ENCODE measurements at regions not wholly inside any gene's neighbourhood (a gene's known extent, or its start where the extent isn't known, plus 50 kb on each side); places are given as distances from the start of the nearest gene placed in this dataset.

DNA sequence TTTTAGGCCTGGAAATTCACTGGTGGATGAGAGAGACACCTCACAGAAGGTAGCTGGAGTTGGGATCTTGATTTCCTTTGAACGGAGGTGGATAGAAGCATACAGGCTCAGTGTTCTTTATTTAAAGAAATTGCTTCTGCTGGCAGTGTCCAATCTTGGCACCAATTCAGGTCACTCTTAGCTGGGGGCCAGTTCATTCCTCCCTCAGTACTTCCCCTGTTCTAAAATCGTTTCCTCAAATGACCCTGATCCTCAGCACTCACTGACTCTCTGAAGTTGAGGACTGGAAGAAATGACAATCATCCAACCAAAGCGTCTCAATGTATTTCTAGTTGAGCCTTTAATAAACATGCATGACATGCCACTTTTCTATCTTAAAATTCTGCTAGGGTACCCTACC, 472.5 kb upstream of the BTBD3 start:
- DNase-seq (ENCODE audit: low read depth in 3 of 3): no peak

DNA sequence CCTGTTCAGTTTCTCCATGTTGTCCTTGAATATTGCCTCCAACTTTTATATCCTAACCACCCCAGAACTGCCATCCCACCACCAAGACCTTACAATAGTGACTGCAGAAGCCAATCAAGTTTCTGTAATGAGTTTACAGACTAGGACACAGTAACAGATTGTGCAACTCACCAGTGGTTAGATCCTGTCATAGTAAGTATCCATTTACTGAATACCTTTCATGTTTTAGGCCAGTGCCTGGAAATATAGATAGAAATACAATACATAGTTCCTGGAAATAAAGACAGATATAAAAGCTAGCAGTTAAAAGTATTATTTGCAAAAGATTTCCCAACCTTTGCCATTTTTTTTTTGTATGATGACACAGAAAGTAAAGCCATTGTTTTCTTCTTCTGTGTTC, 471.8 kb upstream of the BTBD3 start:
- DNase-seq (ENCODE audit: low read depth in 3 of 3): no peak

DNA sequence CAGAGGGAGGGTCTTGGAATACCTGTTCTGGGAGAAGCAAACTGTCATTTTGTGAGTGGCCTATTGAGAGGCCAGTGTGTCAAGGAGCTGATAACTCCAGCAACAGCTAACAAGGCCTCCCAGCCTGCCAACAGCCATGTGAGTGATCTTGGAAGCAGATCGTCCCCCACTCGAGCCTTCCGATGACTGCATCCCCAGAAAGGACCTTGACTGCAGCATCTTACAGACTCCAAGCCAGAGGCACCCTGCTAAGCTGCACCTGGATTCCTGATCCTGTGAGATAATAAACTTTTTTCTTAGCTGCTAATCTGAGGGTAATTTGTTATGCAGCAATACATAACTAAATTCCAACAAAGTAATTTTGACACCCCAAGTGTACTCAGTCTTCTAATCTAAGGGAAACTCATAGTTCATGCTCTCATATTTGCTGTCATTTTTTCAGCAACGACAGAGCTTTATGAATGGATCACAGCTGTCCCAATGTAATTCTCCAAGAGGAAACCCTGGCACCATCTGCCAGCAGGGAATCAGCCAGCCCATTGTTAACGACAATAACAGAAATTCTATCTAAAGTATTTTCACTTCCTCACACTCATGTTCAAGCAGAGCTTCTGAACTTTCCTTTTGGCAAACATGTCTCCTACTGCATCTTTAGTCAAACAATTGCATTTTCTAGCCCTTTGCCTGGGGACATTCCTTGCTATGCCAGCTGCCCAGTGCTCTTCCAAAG, 470.2 kb upstream of the BTBD3 start:
- no peak for DNase-seq (ENCODE audit: low read depth in 3 of 3)

DNA sequence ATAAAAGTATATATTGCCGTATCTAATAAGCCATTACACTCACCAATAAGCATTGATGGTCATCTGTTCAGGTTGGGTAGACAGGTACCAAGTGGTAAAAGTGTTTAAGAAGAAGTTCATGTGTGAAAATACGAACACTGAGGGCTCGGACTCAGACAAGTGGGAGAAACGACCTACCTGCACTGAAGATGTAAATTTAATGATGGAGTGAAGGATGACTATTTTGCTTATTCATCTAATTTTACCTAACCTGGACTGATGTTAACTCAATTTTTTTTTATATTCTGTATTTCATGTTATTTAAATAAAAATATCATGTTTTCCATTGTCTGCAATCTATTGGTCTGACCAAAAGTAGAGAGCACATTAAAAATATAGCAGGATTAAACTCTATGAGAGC, 469.1 kb upstream of the BTBD3 start:
- DNase-seq (ENCODE audit: low read depth in 3 of 3): no peak

DNA sequence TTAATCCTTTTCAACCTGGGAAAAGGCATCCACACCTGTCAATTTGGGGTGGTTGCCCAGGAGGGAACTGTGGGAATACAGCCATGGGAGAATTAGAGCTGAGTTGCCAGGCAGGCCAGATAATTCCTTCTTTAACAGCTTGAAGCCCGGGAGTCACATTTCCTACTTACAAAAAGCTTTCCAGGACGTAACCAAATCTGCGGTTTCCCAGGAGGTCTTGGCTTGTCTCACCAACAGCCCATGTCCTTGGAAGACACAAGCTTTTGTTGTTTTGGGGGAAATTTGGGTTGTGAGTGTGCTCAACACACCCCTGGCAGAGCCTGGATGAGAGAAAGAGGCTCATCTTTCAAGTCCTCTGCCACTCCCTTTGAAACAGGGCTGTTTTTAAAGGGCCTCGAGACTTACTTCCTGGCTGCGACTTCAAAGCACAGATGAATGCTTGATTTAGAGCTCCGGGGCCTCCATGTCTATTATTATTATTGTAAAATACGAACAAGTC, 465.9 kb upstream of the BTBD3 start:
- DNase-seq (ENCODE audit: low read depth in 3 of 3): no peak

DNA sequence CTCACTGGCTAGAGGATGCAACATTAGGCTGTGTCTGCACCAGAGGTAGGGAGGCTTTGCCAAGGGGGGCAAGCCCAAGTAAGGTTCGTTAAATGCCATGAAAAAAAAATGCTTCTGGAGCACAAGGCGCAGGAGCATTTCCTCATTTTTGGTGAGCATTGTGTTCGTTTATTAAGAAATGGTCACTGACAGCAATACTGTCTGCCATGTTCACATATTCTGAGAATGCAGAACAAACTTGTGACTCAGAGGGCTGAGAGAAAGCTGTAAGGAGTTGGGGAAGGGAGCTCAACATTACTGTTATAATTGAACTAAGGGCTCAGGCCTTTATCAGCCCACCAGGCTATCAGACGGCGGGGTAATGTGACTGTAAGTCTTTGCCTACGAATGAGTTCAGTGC, 465.4 kb upstream of the BTBD3 start:
- no peak for DNase-seq (ENCODE audit: low read depth in 3 of 3)

DNA sequence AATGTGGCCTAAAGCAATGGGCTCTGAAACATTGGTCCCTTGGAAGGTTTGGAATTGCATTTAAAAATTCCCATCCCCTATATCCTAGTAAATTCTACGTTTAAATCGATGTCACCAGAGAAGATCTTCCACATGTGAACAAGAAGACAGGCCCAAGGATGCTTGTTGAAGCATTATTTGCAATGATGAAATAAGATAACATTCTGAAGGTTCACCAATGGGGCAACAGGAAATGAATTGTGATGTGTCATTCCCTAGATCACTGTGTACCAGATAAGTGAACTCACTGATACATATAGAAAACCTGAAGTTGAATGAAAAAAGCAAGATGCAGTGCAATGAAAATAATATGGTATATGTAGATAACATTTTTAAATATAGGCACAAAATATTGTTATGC, 464.3 kb upstream of the BTBD3 start:
- no peak for DNase-seq (ENCODE audit: low read depth in 3 of 3)

DNA sequence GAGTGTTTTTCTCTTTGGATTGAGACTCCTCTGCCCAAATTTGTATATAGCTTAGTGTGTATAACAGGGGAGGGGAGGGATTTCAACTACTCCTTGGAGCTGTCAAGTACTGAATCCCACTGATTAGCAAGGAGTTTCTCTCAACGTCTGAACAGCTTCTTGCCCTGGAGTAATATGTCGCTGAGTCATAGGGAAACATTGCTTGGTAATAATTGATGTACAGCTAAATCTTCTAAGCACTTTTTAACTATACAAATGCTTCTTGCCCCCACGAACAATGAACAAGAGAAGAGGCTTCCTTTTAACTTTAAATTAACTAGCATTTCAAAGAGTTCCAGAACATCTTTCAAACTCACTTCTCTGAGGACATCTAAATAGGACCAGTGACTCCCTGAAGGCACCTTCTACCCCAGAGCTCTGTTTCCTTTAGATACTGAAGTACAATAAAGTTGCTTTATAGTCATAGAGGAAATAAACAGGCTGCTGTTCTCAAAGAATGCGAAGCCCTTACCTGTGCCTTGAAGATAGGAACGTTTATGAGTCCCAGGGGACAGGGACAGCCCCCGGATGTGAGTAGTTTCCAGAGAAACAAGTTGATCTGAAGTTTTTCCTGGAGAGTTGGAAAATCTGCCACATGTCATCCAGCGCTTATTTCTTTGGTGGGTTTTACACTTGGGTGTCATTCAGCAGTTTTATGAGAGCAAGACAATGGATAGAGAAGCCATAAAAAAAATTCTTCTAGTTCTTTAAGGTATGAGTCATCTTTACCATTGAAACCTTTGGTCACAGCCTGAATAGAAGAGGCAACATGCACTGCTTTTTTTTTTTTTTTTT, 462.5 kb upstream of the BTBD3 start:
- no peak for DNase-seq (ENCODE audit: low read depth in 3 of 3)

DNA sequence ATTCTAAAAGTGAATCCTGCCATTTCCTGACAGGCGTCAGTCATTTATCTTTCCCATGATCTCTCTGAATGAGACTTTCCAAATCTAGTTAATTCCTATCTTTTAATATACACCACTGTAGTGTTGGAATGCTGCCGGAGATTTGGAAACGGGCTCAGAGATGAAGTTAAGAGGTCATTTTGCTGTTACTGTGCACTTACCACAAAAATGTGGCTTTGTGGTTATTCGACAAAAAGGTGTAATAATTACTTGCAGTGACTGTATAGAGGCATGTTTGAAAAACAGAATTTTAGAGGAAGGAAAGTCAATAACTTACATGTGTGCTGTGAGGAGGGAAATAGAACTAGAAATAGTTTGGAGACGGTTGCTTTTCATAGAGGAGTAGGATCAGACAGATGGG, 460.2 kb upstream of the BTBD3 start:
- no peak for DNase-seq (ENCODE audit: low read depth in 3 of 3)

DNA sequence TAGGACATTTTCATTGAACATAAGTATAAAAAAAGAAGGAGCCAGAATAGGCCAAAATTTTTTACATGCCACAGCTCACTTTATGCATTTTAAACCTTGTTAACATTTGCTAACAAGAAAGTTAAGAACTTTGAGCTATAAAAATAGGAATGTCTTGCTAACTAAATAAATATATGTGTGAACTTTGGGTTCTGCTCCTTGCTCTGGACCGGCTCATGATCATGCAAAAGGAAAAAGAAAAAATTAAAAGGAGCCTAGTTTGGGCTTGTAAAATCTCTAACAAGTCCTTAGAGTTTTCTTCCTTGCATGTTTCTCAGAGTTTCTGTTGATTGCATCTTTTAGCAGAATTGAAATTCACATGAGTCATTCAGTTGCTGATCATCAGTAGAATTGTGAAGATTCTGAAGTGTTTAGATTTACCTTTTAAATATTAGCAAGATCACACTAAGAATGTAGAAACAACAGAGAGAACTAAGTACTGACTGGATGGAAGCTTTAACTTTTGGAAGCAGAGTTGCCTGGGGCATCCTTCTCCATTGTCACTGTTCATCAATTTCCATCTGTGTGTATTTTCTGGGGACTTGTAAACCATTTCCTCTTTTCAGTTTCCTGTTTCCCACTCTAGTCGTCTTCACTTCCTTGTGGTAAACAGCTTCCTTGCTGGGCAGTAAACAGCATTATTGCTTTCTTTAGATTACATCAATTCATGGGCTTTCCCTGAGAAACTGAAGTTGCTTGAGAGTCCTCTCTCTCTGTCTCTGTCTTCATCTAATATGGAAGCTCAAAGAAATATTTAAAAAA, 458.4 kb upstream of the BTBD3 start:
- no peak for DNase-seq (ENCODE audit: low read depth in 3 of 3)

DNA sequence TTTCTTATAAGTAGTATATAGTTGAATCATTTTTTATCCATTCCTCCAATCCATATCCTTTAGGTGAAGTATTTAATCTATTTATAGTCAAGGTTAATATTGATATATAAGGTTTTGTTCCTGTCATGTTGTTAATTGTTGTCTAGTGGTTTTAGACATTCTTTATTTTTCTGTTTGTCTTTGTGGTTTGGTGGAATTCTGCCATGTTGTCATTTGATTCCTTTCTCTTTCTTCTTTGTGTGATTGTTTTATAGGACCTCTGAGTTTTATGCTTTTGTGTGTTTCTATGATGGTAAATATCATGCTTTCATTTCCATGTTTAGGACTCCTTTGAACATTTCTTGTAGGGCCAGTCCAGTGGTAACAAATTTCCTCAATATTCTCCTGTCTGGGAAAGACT, 450.3 kb upstream of the BTBD3 start:
- no peak for DNase-seq (ENCODE audit: low read depth in 3 of 3)

DNA sequence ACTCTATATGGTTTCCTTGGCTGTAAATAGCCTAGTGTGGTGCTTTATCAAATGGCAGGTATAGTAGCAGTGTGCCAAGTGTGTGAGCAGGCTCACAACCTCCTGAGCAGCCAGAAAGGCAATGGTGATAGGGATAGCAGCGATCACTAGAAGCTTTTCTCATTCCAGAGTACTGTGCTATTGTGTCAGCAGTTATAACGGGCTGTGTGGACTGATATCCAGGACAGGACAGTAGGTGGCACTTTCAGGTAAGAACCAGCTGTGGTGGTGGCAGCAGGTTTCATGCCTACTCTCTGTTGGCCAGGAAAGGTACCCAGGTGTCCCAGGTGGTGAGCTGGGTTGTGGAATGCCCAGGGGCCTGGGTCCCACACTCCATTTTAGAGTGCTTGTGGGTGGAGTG, 448.8 kb upstream of the BTBD3 start:
- no peak for DNase-seq (ENCODE audit: low read depth in 3 of 3)

DNA sequence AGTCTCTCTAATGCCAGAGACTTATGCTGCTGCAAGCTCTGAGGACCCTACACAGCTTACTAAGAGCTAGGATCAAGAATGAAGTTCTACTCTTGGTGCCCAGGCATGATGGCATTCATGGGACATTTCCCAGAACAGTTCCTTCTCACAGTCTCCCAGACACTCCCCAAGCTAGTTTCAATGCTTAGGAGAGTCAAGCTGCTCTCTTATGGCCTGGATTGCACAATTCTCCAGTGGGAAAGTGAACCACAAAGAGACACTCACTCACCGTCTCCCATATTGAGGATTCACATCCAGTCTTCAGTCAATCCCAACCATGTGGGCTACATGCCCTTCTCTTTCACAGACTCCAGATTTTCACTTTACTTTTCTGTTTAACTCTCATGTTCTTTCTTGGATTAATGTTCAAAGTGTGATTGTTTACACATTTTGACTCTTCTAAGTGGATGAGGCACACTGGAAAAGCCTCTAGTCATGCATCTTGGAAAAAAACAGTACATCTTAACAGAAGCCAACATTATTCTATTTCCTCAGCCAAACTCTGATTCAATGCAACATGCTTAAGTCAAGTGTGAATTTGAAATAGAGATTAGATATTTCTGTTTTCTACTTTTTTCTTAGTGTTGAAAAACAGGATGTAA, 447.8 kb upstream of the BTBD3 start:
- no peak for DNase-seq (ENCODE audit: low read depth in 3 of 3)

DNA sequence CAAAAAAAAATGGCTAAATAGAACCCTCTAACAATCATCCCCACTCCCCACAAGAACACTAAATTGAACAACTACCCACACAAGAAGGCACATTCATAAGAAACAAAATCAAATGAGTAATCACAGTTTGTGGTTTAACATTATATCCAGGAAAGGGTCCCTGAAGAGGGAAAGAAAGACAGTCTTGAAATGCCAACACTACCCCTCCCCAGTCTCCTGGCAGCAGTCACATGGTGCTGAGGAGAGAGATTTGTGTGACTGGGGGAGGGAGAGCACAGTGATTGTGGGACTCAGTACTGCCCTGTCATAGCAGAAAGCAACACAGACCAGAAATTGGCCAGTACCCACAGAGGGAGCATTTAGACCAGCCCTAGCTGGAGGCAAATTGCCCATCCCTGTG, 443.7 kb upstream of the BTBD3 start:
- no peak for DNase-seq (ENCODE audit: low read depth in 3 of 3)

DNA sequence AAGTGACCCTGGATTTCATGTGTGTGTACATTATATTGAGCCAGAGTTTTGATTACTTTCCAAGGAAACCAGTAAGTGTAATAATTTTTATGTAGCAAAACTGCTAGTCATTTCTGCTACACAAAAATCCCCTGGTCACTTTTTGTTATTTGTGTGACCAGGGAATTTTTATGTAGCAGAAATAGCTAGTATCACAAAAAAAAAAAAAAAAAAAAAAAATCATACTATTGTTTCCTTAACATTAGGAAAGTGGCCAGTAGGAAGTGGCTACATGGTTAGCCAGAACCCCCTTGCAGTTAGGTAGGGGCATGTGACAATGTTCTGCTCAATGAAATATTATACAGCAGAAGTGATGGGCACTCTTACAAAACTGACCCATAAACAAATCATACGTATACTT, 434.0 kb upstream of the BTBD3 start:
- DNase-seq (ENCODE audit: low read depth in 3 of 3): no peak

DNA sequence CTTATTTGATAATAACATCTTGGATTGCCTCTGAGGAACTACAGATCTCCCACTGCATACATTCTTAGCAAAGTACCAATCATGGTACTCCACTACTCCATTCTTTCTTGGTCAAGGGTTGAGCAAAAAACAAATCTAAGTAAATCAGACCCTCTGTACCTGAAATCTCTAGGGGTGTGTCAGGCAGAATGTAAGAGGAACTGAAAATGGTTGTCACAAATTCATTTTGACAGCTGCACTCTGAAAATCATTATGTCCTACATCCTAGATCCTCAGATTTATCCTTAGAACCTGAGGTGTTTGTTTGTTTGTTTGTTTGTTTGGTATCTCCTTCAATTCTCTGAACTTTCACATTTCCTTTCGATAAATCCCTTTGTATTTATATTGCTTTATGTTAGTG, 433.2 kb upstream of the BTBD3 start:
- no peak for DNase-seq (ENCODE audit: low read depth in 3 of 3)

DNA sequence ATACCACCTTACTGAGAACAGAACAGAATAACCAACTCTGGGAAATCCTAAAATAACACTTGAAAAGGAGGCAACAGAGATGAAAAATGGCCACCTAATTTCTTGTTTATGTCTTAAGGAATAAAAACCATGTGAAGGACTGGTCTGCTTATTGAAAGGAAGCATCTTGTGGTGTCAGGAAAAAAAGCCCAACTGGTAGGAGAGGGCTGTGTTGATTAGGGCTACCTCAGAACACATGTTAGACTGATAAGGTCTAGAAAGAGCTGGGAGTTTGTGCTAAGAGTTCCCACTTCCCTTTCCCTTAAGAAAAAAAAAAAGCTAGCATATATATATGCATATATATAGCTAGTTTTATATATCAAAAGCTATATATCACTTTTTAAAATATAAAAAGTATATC, 425.3 kb upstream of the BTBD3 start:
- no peak for DNase-seq (ENCODE audit: low read depth in 3 of 3)

DNA sequence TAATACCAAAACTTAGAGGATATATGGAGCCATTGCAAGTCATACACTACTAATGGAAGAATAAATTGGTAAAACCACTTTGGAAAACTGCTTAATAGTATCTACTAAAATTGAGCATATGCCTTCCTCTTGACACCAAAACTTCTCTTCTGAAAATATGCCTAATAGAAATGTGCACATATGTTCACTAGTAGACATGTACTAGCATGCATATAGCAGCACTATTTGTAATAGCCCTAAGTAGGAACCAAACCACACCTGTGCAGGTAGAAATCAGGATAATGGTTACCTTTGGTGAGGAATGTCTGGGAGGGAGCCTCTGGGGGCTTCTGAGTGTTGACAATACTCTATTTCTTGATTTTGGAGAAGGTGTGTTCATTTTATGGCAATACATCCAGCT, 424.8 kb upstream of the BTBD3 start:
- DNase-seq (ENCODE audit: low read depth in 3 of 3): no peak

DNA sequence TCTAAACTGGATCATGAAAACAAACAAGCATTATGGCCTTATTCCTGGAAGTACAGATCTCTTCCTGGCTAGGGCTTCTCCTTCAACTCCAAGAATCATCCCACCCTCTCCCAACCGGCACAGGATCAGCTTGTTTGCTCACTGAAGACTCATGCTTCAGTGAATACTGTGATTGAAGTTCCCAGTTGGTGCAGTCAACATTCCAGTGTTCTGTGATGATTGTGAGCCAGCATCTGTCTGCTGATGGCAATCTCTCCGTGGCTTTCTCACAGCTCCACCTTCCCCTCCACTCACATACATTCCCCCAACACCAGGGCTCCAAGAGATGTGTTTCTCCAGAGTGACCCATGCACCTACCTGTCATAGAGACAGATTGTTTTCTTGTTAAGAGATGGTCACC, 421.3 kb upstream of the BTBD3 start:
- no peak for DNase-seq (ENCODE audit: low read depth in 3 of 3)

DNA sequence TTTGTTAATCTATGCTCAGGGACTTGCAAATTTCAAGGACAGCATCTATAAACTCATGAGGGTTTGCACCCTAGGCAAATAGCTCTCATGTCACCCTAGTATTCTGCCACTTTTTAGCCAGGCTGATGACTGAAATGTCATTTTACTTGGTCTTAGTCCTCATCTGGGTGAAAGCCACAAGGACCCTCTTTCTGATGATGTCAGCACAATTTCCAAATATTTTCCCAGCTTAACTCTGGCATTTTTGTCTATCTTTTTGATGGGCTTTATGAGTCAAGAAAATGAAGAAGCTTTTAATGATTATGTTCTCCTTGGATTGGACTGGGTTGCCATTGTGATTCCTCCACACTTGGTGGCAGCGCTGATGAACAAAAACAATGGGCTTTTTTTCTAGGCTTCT, 420.1 kb upstream of the BTBD3 start:
- DNase-seq (ENCODE audit: low read depth in 3 of 3): no peak

DNA sequence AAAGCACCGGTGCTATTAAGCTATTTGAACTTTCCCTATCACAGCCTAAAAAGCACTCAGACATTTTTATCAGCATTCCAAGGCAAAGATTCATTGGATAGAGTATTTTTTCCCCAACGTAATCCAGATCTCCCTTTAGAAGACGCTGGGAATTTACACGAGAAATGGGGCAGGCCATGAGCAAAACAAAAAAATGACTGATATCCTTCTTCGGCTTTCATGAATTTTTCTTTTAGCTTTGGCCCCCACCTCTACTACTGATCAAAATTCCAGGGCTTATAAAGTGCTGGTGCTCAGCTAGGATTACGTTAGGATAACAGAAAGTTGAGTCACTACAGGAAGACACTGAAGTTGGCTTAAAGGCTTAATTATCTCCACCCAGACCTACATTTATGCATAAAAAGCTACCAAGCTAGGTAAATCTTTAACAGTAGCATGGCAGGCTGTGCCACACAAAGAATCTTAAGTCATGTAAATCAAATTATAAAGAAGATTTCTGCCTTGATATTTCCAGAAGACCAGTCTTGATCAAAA, 418.5 kb upstream of the BTBD3 start:
- DNase-seq (ENCODE audit: low read depth in 3 of 3): no peak

DNA sequence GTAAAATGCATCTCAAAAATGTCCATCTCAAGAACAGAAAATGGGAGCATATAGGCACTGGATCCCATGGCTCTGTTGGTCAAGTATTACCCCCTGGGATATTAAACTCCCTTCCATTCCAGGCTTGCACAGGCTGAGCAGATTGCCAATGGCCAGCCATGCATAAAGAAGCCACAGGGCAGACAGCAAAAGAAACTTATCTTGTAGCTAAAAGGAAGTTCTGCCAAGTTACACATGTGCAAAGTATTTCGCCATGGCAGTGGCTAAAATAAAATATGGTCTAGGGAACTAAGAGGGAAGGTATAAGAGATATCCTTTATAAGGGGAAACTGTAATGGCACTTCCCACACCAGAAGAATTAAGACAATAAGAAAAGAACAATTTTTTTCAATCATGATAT, 415.6 kb upstream of the BTBD3 start:
- DNase-seq (ENCODE audit: low read depth in 3 of 3): no peak

Data from stimulated activated CD4-positive, alpha-beta T cell treated with anti-CD3 and anti-CD28 coated beads, TNF-alpha, amount 100 ng/mL, for 24 hours (primary cell).